Hematopoietic multipotent progenitor cell treated with erythropoietin and hydrocortisone succinate and interleukin-3 and kit ligand, for 4 days (in vitro differentiated cells): ENCODE measurements at regions not wholly inside any gene's neighbourhood (a gene's known extent, or its start where the extent isn't known, plus 50 kb on each side); places are given as distances from the start of the nearest gene placed in this dataset.
"Not testable (repeated sequence)": the region's sequence is repeated elsewhere in the genome, so short reads cannot be mapped to it uniquely, and the experiment has no call there.

ENCODE experiments used
- DNase-seq: peaks from one replicate; pipeline ENCODE4 v3.0.0-alpha.2; 2015

- peak; percentile 15 for DNase-seq
Measured at GRCh38 chr12:73221836-73222235, 949.7 kb downstream of the TRHDE start.

- DNase-seq = no peak
Measured at GRCh38 chr12:73225371-73225937, 953.3 kb downstream of the TRHDE start.

- DNase-seq = no peak
Measured at GRCh38 chr12:73225941-73226340, 953.8 kb downstream of the TRHDE start.

GRCh38 chr12:73226593-73226992 is 954.4 kb downstream of the TRHDE start:
- DNase-seq = no peak

- DNase-seq = not testable (repeated sequence)
Measured at GRCh38 chr12:73228828-73229227, 956.7 kb downstream of the TRHDE start.

- DNase-seq = no peak
Measured at GRCh38 chr12:73235387-73235786, 963.2 kb downstream of the TRHDE start.

- no peak for DNase-seq
Measured at GRCh38 chr12:73240110-73240509, 967.9 kb downstream of the TRHDE start.

- DNase-seq = no peak
Measured at GRCh38 chr12:73262788-73263381, 990.7 kb downstream of the TRHDE start.

- no peak for DNase-seq
Measured at GRCh38 chr12:73266206-73266605, 994.0 kb downstream of the TRHDE start.

- no peak for DNase-seq
Measured at GRCh38 chr12:73274976-73275375, 1002.8 kb downstream of the TRHDE start.

GRCh38 chr12:73277971-73278370 is 1005.8 kb downstream of the TRHDE start:
- no peak for DNase-seq

GRCh38 chr12:73301530-73301929 is 1029.4 kb downstream of the TRHDE start:
- no peak for DNase-seq

GRCh38 chr12:73307260-73307659 is 1035.1 kb downstream of the TRHDE start:
- no peak for DNase-seq

- DNase-seq = no peak
Measured at GRCh38 chr12:73308079-73308478, 1035.9 kb downstream of the TRHDE start.

GRCh38 chr12:73308747-73309146 is 1036.6 kb downstream of the TRHDE start:
- no peak for DNase-seq

- no peak for DNase-seq
Measured at GRCh38 chr12:73321319-73321718, 1049.1 kb downstream of the TRHDE start.

- DNase-seq = no peak
Measured at GRCh38 chr12:73321776-73322175, 1049.6 kb downstream of the TRHDE start.

- DNase-seq = no peak
Measured at GRCh38 chr12:73330584-73331351, 1058.6 kb downstream of the TRHDE start.

- DNase-seq = no peak
Measured at GRCh38 chr12:73341559-73342247, 1069.5 kb downstream of the TRHDE start.

- DNase-seq = no peak
Measured at GRCh38 chr12:73342733-73343132, 1070.6 kb downstream of the TRHDE start.

- DNase-seq = no peak
Measured at GRCh38 chr12:73352826-73353225, 1080.7 kb downstream of the TRHDE start.

GRCh38 chr12:73361156-73361863 is 1089.1 kb downstream of the TRHDE start:
- DNase-seq = no peak

- no peak for DNase-seq
Measured at GRCh38 chr12:73361864-73362230, 1089.7 kb downstream of the TRHDE start.
